HL-60 (cell line): ENCODE measurements at regions not wholly inside any gene's neighbourhood (a gene's known extent, or its start where the extent isn't known, plus 50 kb on each side); places are given as distances from the start of the nearest gene placed in this dataset.
"Not testable (repeated sequence)": the region's sequence is repeated elsewhere in the genome, so short reads cannot be mapped to it uniquely, and the experiment has no call there.

Experiments
- CTCF ChIP-seq: IDR thresholded peaks from one replicate; pipeline ENCODE4 v1.5.1; 2011; ENCODE audit warnings: low read length, control low read depth, inconsistent platforms; ENCODE audit not compliant: insufficient read depth
- REST ChIP-seq: IDR thresholded peaks from 2 replicates; pipeline ENCODE4 v1.6.1; 2012; ENCODE audit warnings: low read depth; ENCODE audit not compliant: insufficient replicate concordance

- TF ChIP-seq CTCF, REST: not testable (repeated sequence)
These were observed 1481.6 kb downstream of the RPIA start for GRCh38 chr2:90173081-90173480.
